Psoas muscle (tissue), 7 donors: ENCODE measurements at regions not wholly inside any gene's neighbourhood (a gene's known extent, or its start where the extent isn't known, plus 50 kb on each side); places are given as distances from the start of the nearest gene placed in this dataset.

ENCODE experiments used
- ATAC-seq, 4 donors: fragments of 200-7000 bp; cut with Tn5 transposase; one replicate each; pipeline ENCODE4 v1.9.1; 2020; ENCODE audit warnings: moderate library complexity in 3 of 4, mild to moderate bottlenecking in 2 of 4
- DNase-seq, 2 donors: peaks; one replicate each; pipeline ENCODE4 v3.0.0-alpha.2; 2020
- H3K27ac ChIP-seq: fragments of 200-600 bp; one replicate; pipeline ENCODE4 v1.8.0; 2022
- H3K27me3 ChIP-seq, 3 donors: fragments of 200-600 bp in 1 of 3; one replicate each; pipeline versions ENCODE4 v1.6.1 to v1.8.0; 2013 to 2022; ENCODE audit warnings: low read length in 2 of 3, mild to moderate bottlenecking in 2 of 3, moderate library complexity in 1 of 3; ENCODE audit not compliant: insufficient read depth in 3 of 3
- H3K36me3 ChIP-seq, 2 donors: fragments of 200-600 bp in 1 of 2; one replicate each; pipeline versions ENCODE4 v1.6.1 to v1.8.0; 2013 to 2022; ENCODE audit warnings: low read depth in 1 of 2, mild to moderate bottlenecking in 1 of 2, moderate library complexity in 1 of 2; ENCODE audit not compliant: insufficient read depth in 1 of 2
- H3K4me1 ChIP-seq: fragments of 200-600 bp; one replicate; pipeline ENCODE4 v1.8.0; 2022
- H3K4me3 ChIP-seq: fragments of 200-600 bp; one replicate; pipeline ENCODE4 v1.8.0; 2022; ENCODE audit warnings: mild to moderate bottlenecking
- H3K9me3 ChIP-seq: fragments of 200-600 bp; one replicate; pipeline ENCODE4 v1.8.0; 2022
- CTCF ChIP-seq: fragments of 200-600 bp; IDR thresholded peaks from one replicate; pipeline ENCODE4 v1.8.0; 2022; ENCODE audit warnings: antibody characterized with exemption
- WGBS, 3 donors: extraction: QIAGEN DNeasy Blood & Tissue Kit; methylation state at CpG; one replicate each; pipeline versions ENCODE4 v1.1.6 to v1.1.7; 2013; 5-methylcytosine and 5-hydroxymethylcytosine counted together
- intact Hi-C, 2 donors: fragments of 100-400 bp; cut with DNase I; formaldehyde crosslinking; loops; one replicate each; pipeline versions ENCODE4 v1.11.0 to v1.14.2; 2022
- donor health status: healthy with polysubstance abuse.
- donor health status: DM: no; HTN: no; CAD: no; lungs with moderate emphysema.
- donor health status: Bipolar disorder and iron deficiency.
- donor health status: healthy.
- donor health status: DM: yes; HTN: yes; CAD: no.
- donor health status: DM: no; HTN: no; CAD: no.
- donor health status: DM: yes; HTN: yes; CAD: no.

GRCh38 chr15:77858792-77859490, 218.6 kb downstream of the TBC1D2B start:
- ATAC-seq: no peak
- peak in 1 of 2 donors; percentile 20 for DNase-seq
- Histone ChIP-seq H3K4me3 (no peak overlapping the region), H3K9me3 (no peaks in the 10 kb centered on the region), H3K27me3 (peaks cover 0 to 5% (median 4%) of the 10 kb centered on the region in 3 donors), H3K36me3 (no peaks in the 10 kb centered on the region), H3K4me1 (no peaks in the 10 kb centered on the region), H3K27ac (no peak overlapping the region)
- TF ChIP-seq CTCF: no peak
- intact Hi-C loops: no loop called here
- WGBS, 3 donors: 71 to 82% (median 76%) methylated on average over 11 of the region's 11 CpGs

- H3K4me3 ChIP-seq: no peak overlapping the region
- H3K9me3 ChIP-seq: no peaks in the 10 kb centered on the region
- no peak for ATAC-seq
- no peaks in the 10 kb centered on the region for H3K36me3 ChIP-seq
- intact Hi-C loops: no loop called here
- H3K4me1 ChIP-seq: no peaks in the 10 kb centered on the region
- 71 to 78% (median 74%) methylated on average over 7 of the region's 7 CpGs for WGBS, 3 donors
- no peak overlapping the region for H3K27ac ChIP-seq
- peak in 1 of 2 donors; percentile 20 for DNase-seq
- no peak for TF ChIP-seq CTCF
- peaks cover 0 to 20% (median 4%) of the 10 kb centered on the region in 3 donors for H3K27me3 ChIP-seq
Observed at GRCh38 chr15:77857419-77857818, 220.1 kb downstream of the TBC1D2B start.

DNA sequence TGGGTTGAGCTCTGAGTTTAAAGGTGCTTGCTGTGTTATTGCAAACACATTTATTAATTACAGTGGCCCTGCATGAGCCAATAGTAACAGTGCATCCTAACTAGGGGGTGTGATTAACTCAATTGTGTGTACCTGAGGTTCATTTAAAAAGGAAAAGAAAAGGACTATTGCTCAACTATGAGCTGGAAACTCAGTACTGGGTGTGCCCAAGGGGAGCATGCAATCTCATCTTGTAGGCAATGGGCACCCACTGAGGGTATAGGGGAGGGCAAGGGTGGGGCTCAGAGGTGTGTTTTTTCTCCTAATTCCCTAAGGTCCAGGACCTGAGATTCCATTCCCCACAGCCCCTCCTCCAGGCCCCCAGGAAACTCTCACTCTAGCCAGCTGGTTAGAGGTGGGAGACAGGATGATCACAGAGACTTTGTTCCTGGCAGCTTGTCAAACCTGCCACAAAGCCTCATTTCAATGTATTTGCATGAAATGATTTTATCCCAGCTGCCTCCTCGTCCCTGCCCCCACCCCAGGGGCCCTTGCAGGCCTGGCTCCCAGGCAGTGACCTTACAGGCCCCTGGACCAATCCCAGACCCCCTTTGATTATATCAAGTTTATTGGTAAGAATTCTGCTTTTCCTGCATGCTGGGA, 220.7 kb downstream of the TBC1D2B start:
- no peak for ATAC-seq
- H3K9me3 ChIP-seq: no peaks in the 10 kb centered on the region

GRCh38 chr15:77855871-77856270, 221.6 kb downstream of the TBC1D2B start:
- ATAC-seq: no peak
- H3K4me1 ChIP-seq: no peaks in the 10 kb centered on the region
- no peaks in the 10 kb centered on the region for H3K36me3 ChIP-seq
- TF ChIP-seq CTCF: no peak
- peak in 1 of 2 donors; percentile 20 for DNase-seq
- intact Hi-C loops: no loop called here
- no peaks in the 10 kb centered on the region for H3K9me3 ChIP-seq
- H3K27ac ChIP-seq: no peak overlapping the region
- WGBS, 3 donors: 86 to 94% (median 94%) methylated on average over 3 of the region's 3 CpGs
- H3K4me3 ChIP-seq: no peak overlapping the region
- peaks cover 0 to 30% (median 6%) of the 10 kb centered on the region in 3 donors for H3K27me3 ChIP-seq

More for the DNA sequence above, 220.7 kb downstream of the TBC1D2B start:
- Histone ChIP-seq H3K4me3 (no peak overlapping the region), H3K27me3 (peaks cover 0 to 24% (median 4%) of the 10 kb centered on the region in 3 donors), H3K36me3 (no peaks in the 10 kb centered on the region), H3K27ac (no peak overlapping the region), H3K4me1 (no peaks in the 10 kb centered on the region)
- peak in 1 of 2 donors; percentile 12 for DNase-seq
- no peak for TF ChIP-seq CTCF
- 61 to 75% (median 66%) methylated on average over 1 of the region's 1 CpG for WGBS, 3 donors
- intact Hi-C loops: no loop called here
